T1000 (cell line): ENCODE measurements at regions not wholly inside any gene's neighbourhood (a gene's known extent, or its start where the extent isn't known, plus 50 kb on each side); places are given as distances from the start of the nearest gene placed in this dataset.
A peak's percentile ranks its signal among the peaks of the same experiment; 100 is the strongest.
"Not testable (repeated sequence)": the region's sequence is repeated elsewhere in the genome, so short reads cannot be mapped to it uniquely, and the experiment has no call there.

ENCODE experiments used
- DNase-seq: peaks from one replicate; lab custom pipeline; 2025; ENCODE audit warnings: mixed read lengths; lab: John Stamatoyannopoulos, UW

DNA sequence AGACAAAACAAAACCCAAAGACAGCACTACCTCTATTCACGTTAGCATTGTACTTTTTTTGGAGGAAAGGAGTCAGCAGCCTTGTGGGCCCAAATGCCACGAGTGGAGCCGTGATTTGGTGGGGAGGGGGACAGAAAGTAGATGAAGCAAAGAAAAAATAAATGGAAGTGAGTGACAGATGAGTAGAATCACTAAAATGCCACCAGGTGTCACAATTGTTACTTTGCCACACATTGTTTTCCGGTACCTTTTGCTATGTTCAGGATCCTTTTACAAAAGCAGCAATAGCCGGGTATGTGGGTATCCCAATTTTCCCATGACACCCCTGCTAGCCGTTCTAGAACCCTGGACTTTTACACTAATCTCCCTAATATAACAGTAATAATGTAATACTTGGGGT, 85.0 kb upstream of the AK4 start:
- DNase-seq = no peak

DNA sequence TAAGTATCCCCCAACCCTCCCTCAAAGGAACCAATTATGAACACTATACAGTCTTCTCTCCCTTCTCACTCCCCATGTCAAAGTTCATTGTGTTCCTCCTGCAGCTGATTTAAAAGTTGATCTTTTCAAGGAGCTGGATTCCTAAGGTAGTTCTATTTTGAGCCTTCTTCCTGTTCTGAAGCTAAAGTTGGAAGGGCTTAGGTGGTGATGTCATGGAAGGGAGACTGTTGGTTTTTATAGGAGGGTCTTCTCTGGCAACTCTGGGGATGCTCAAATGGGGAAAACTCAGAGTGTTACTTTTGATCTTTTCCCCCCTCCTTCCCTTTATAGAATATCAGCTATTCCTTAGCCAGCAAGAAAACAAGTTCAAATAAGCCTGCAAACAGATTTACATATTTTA, 83.0 kb upstream of the AK4 start:
- no peak for DNase-seq

DNA sequence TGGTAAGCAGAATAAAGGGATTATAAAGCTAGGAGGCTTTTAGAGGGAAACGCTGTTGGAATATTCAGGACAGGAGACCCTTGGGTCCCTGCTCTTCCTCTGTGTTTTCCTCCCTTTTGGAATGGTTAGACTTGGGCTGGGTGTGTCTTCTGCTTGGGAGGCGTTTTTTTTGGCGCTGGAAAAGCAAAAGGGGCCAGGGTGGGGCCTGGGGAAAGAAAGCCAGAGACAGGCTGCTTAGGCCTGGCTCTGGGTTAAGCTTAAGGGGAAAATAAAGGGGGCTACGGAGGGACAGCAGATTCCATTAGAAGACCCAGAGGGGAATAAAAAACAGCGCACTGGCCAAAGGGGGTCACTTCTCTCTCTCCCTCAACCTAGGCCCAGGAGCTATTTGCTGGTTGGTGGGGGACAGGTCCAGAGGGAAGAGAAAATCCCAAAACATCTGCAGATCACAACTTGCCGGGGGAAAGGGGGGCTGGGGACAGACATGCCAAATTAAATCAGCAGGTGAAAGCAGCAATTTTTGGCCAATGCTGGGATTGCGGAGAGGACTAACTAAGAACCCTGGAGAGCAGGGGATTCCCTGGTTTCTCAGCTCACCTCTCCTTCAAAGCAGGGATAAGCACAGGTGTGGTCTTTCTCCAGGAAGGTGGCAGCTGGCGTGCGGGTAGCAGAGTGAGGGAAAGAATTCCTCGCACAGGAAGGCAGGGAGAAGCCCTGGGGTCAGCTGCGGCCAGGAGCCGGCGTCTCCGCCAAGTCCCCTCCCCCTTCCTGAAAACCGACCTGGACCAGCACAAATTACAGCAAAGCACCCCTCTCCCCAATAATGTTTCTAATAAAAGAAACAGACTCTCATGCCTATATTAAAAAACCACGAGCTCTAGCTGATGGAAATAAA, 82.2 kb upstream of the AK4 start:
- DNase-seq = no peak

GRCh38 chr1:65066419-65066765, 81.6 kb upstream of the AK4 start:
- DNase-seq = no peak

DNA sequence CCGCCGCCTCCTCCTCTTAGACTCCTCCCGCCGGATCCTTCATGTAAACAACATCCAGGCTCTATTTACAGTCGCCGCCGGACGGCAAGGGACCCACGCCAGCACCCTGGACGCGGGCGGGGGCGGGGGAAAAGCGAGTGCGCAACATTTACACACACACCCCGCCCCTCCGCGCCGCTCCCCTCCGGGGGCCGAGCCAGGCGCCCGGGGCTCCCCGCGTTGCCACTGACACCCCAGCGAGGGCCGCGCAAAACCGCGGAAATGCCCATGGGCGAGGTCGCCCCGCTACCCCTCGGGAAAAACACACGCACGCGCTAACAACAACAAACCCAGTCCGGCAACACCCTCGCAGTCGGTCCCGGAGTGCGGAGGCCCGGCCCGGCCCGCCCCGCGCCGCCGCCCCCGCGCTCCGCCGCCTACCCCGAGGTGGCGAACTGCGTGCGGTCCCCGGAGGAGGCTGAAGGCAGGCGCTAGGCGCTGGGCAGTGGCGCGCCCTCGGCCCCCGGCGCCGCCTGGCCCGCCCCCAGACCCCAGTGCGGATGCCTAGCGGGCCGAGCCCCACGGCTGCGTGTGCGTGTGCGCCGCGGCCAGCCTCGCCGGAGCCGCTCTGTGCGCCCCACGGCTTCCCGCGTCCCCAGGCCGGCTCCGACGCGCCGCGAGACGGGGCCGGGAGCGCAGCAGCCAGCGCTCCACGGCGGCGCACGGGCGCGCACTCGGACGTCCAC, 81.1 kb upstream of the AK4 start:
- peak; percentile 40 for DNase-seq

DNA sequence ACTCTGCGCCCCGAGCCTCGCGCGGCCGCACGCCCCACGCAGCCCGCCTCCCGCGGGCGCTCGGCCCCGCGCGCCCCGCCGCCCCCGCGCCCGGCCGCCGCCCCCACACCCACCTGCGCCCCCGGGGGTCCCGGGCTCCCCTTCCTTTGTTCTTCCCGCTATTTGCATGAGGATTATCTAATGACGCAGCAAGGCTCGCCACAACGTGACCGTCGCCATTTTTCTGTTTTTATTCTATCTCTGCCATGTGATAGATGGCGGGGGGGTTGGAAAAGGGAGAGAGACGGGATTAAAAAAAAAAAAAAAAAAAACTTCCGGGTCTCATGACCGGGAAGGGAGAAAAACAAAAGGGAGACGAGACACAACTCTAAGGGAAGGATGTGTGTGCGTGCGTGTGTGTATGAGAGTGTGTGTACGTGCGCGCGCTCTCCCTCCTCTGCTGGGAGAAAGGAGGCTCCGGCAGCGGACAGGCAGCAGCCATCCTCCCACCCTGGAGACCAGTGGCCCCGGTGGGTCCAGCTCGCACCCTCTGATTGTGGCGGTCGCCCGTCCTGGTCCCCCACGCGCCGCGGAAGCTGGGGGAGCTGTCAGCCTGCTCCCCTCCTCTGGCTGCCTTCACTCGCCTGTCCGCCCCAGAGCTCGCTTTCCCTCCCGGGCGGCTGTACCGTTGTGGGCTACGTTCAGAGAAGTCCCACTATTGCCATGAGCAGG, 80.4 kb upstream of the AK4 start:
- peak; percentile 33 for DNase-seq

DNA sequence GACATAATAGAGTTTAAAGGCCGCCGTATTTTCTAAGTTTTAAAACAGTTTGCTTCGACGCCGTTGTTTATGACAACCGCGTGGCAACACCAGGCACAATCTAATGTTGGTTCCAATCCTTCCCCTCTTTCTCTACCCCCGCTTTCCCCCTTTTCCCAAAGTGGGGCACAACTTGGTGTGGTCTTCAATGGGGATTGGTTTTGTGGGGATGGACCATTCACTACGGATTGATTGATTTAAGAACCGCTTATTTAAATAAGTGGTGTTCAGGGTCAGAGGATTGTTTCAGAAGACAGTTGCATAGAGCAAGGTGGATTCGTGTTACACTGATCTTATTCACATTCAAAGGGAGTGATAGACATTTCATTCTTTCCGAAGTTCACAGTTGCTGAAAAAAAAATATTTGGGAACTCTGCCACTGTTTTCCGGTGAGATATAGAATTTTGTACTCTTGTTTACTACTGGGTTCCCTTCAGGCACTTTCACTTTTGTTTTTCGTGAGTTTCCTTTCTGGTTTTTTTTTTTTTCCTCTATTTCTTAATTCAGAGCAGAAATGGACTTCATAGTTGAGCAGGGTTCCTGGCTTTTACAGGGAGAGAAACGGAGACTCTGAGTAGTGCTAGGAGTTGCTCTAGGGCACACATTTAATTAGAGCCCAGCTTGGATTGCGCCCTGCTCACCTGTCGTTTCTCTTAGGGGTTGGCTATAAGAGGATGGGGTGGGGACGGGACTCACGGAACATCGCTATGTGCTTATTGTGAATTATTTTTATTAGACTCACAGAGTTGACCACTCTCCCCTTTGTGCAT, 79.6 kb upstream of the AK4 start:
- no peak for DNase-seq

GRCh38 chr1:65069011-65069565, 78.9 kb upstream of the AK4 start:
- no peak for DNase-seq

GRCh38 chr1:65072845-65073244, 75.2 kb upstream of the AK4 start:
- DNase-seq = no peak

DNA sequence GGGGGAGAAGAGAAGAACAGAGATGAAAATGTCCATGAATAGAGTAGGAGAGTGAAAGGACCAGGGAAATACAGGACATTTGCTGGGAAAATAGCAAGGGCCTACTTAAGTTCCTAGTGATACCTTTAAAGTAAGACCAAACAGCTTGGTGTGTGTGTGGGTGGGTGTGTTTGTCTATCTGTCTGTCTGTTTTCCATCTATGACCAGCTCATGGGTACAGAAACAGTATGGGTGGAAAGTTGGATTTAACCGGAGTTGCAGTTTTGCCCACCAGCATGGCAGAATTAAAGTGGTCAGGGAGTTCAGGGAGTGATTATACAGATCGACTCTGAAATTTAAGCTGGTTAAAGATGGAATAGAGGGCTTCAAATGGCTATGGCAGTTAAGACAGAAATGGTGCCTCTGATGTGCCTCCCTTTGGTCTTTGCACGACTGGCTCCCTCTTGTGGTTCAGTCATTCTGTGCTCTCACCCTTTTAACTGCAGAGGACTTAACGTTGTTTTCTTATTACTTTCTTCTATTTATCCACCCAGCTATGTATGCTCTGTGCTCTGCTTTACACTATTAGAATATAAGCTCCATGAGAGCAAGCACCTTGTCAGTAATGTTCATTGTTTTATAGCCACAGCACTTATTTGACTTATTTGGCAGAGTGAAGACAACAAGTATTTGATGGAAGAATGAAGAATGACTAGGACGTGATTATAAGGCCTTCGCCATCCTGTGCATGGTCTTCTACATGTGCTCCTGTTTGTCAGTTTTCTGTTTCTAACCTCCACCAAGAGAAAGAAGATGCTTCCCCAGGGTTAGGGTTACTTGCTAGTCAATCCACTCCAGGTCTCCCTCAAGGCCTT, 72.7 kb upstream of the AK4 start:
- no peak for DNase-seq

GRCh38 chr1:65077369-65077768, 70.6 kb upstream of the AK4 start:
- DNase-seq = no peak

- DNase-seq = no peak
Observed at GRCh38 chr1:65079941-65080340, 68.1 kb upstream of the AK4 start.

DNA sequence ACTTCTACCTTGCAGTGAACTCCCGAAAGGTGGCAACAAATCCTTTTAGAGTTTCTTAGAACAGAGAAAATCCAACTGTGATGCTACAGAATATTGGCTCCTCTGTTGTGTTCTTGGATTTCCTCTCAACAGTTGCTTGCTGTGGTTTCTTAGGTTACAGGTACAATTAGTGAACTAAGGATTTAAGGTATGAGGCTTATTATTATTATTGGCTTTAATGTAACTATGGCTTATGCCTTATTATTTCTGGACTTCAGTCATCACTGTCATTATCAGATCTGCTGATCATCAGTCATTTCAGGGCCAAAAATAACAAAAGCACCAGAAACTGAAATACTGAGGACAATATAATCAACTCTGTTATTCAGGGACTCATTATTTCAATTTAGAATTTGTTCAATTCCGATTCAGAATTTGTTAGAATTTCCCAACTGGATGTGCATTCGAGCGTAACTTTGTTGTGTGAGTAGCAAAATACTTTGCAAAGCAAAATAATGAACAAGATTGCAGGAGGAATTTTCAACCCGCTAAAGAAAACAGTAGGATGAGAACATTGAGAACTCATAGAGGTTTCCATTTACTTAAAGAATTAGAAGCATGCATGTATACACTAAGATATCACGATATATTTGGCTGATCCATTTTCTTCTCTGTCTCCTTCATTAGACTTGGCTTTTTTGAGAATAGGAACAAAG, 65.5 kb upstream of the AK4 start:
- no peak for DNase-seq

DNA sequence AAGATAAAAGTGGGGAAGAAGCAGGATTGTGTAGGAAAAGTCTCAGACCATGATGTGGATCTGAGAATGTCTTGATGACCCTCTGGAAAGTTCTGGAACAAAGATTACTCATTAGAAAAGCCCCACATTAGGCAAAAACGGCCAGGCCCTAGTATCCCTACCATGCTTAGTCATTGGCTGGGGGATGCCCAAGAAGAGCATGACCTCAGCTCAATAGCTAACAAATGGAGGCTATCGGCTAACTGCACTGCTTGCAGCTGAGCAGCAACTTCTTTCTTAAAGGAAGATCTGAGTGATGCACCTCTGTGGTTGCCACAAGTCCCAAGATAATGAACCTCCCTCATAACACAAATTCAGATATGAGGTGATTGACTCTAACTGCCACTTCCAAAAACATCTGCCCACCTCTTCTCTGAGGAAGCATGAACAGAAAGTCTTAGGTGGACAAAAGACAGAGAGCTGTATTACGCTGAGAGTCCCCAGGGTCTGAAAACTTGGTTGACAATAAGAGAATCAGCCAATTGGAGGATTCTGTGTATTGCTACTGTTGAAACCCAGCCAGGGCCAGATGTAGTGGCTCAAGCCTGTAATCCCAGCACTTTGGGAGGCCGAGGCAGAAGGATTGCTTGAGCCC, 64.6 kb upstream of the AK4 start:
- DNase-seq = no peak

- no peak for DNase-seq
Observed at GRCh38 chr1:65084066-65084465, 63.9 kb upstream of the AK4 start.

DNA sequence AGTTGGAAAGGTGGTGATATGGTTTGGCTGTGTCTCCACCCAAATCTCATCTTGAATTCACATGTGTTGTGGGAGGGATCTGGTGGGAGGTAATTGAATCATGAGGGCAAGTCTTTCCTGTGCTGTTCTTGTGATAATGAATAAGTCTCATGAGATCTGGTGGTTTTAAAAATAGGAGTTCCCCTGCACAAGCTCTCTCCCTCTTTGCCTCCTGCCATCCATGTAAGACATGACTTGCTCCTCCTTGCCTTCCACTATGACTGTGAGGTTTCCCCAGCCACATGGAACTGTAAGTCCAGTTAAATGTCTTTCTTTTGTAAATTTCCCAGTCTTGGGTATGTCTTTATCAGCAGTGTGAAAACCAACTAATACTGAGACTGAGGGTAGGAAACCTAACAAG, 60.5 kb upstream of the AK4 start:
- DNase-seq = not testable (repeated sequence)

- DNase-seq = no peak
Observed at GRCh38 chr1:65090406-65090805, 57.6 kb upstream of the AK4 start.

GRCh38 chr1:65092691-65093090, 55.3 kb upstream of the AK4 start:
- DNase-seq = no peak

DNA sequence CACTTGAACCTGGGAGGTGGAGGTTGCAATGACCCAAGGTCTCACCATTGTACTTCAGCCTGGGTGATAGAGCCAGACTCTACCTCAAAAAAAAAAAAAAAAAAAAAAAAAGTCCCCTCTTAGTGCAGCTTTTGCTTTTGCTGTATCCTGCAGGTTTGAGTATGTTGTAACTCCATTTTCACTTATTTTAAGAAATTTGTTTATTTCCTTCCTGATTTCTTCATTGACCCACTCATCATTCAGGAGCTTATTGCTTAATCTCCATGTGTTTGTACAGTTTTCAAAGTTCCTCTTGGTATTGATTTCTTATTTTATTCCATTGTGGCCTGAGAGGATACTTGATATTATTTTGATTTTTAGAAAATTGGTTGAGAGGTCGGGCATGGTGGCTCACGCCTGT, 50.9 kb upstream of the AK4 start:
- DNase-seq = no peak
